ENCODE measurements at regions not wholly inside any gene's neighbourhood (a gene's known extent, or its start where the extent isn't known, plus 50 kb on each side); places are given as distances from the start of the nearest gene placed in this dataset.

DNA sequence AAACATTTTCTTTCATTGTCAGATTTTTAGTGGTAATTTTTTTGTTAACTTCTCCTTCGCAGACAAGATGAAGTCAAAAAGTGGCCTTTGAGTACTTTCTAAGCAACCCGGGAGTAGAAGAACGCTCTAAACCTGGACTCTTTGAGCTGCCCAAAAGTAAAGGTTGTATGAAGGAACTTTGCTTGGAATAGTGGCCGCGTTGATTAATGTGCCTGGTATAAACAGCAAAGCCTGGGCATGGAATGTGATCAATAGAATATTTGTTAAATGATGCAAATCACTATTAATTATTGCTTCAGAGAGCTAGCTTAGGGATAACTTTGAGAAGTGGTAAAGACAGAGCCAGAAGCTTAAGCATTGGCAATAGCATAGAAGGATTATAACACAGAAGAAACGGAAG is 475.1 kb upstream of the ANKRD30A start:
- TF ChIP-seq, protein P1, sequence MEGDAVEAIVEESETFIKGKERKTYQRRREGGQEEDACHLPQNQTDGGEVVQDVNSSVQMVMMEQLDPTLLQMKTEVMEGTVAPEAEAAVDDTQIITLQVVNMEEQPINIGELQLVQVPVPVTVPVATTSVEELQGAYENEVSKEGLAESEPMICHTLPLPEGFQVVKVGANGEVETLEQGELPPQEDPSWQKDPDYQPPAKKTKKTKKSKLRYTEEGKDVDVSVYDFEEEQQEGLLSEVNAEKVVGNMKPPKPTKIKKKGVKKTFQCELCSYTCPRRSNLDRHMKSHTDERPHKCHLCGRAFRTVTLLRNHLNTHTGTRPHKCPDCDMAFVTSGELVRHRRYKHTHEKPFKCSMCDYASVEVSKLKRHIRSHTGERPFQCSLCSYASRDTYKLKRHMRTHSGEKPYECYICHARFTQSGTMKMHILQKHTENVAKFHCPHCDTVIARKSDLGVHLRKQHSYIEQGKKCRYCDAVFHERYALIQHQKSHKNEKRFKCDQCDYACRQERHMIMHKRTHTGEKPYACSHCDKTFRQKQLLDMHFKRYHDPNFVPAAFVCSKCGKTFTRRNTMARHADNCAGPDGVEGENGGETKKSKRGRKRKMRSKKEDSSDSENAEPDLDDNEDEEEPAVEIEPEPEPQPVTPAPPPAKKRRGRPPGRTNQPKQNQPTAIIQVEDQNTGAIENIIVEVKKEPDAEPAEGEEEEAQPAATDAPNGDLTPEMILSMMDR (IDR thresholded peaks at IDR 0.05; ENCODE audit: low read length) = no peak
- no peak for TF ChIP-seq EZH2 (optimal IDR thresholded peaks at IDR 0.05; ENCODE audit: low read depth, low read length)
- TF ChIP-seq EZH2phosphoT487 (IDR thresholded peaks at IDR 0.05; ENCODE audit: low read length) = no peak

All from MM.1S (cell line).